Prostate gland (tissue), 2 donors: ENCODE measurements at regions not wholly inside any gene's neighbourhood (a gene's known extent, or its start where the extent isn't known, plus 50 kb on each side); places are given as distances from the start of the nearest gene placed in this dataset.

Experiments
- POLR2A ChIP-seq: fragments of 450-650 bp; IDR thresholded peaks from one replicate; pipeline ENCODE4 v1.6.1; 2016; ENCODE audit warnings: antibody characterized with exemption, mild to moderate bottlenecking
- POLR2AphosphoS5 ChIP-seq: sonication (generic); formaldehyde crosslinking; IDR thresholded peaks from one replicate; pipeline ENCODE4 v1.6.1; 2017; ENCODE audit warnings: antibody characterized with exemption
- TF ChIP-seq, protein P1 (sequence below), 4 experiments: fragments of 200-600 bp in 2 of 4; fragments of 450-650 bp in 2 of 4; sonication (generic) in 2 of 4; IDR thresholded peaks; 1 replicate in 3 of 4; 2 replicates in 1 of 4; pipeline ENCODE4 v1.5.1; 2016 to 2019; ENCODE audit warnings: antibody characterized with exemption in 4 of 4, mild to moderate bottlenecking in 2 of 4, moderate library complexity in 2 of 4

DNA sequence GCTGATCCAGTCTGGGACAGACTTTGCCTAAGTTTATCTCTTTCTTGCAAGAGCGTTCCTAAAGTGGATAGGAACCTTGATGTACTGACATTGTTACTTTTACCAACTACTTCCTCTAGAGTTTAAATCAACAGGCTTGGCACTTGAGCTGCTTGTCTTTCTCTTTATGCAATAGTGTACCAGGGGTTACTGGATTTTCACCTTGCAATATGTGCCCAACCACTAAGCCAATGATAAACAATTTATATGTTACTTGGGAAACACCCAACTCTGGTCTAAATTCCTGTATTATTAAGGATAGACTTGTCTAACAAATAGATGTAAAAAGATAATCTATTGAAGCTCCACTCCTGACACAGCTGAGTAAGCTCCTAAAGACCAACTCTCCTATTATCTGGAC lies 470.2 kb downstream of the SH2D4B start:
- TF ChIP-seq POLR2AphosphoS5 (no peak), POLR2A (no peak)
- TF ChIP-seq, protein P1, sequence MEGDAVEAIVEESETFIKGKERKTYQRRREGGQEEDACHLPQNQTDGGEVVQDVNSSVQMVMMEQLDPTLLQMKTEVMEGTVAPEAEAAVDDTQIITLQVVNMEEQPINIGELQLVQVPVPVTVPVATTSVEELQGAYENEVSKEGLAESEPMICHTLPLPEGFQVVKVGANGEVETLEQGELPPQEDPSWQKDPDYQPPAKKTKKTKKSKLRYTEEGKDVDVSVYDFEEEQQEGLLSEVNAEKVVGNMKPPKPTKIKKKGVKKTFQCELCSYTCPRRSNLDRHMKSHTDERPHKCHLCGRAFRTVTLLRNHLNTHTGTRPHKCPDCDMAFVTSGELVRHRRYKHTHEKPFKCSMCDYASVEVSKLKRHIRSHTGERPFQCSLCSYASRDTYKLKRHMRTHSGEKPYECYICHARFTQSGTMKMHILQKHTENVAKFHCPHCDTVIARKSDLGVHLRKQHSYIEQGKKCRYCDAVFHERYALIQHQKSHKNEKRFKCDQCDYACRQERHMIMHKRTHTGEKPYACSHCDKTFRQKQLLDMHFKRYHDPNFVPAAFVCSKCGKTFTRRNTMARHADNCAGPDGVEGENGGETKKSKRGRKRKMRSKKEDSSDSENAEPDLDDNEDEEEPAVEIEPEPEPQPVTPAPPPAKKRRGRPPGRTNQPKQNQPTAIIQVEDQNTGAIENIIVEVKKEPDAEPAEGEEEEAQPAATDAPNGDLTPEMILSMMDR (IDR thresholded peaks at IDR 0.05), result no peak
